ENCODE measurements at regions not wholly inside any gene's neighbourhood (a gene's known extent, or its start where the extent isn't known, plus 50 kb on each side); places are given as distances from the start of the nearest gene placed in this dataset.
"Not testable (repeated sequence)": the region's sequence is repeated elsewhere in the genome, so short reads cannot be mapped to it uniquely, and the experiment has no call there.

- DNase-seq = no peak
Observed at GRCh38 chr5:88666761-88667495, 216.1 kb downstream of the MEF2C start.

- DNase-seq = no peak
Observed at GRCh38 chr5:88665750-88666215, 217.2 kb downstream of the MEF2C start.

- DNase-seq = no peak
Observed at GRCh38 chr5:88664645-88665044, 218.3 kb downstream of the MEF2C start.

GRCh38 chr5:88663793-88664216, 219.2 kb downstream of the MEF2C start:
- DNase-seq = no peak

- no peak for DNase-seq
Observed at GRCh38 chr5:88662846-88663245, 220.1 kb downstream of the MEF2C start.

GRCh38 chr5:88661806-88662207, 221.2 kb downstream of the MEF2C start:
- DNase-seq = no peak

GRCh38 chr5:88660947-88661805, 221.8 kb downstream of the MEF2C start:
- DNase-seq = no peak

- DNase-seq = no peak
Observed at GRCh38 chr5:88660264-88660946, 222.6 kb downstream of the MEF2C start.

- no peak for DNase-seq
Observed at GRCh38 chr5:88659529-88660263, 223.3 kb downstream of the MEF2C start.

GRCh38 chr5:88658886-88659285, 224.1 kb downstream of the MEF2C start:
- DNase-seq = no peak

- no peak for DNase-seq
Observed at GRCh38 chr5:88657906-88658775, 224.8 kb downstream of the MEF2C start.

- DNase-seq = no peak
Observed at GRCh38 chr5:88657136-88657535, 225.8 kb downstream of the MEF2C start.

- DNase-seq = no peak
Observed at GRCh38 chr5:88656221-88656950, 226.6 kb downstream of the MEF2C start.

GRCh38 chr5:88653471-88653870, 229.5 kb downstream of the MEF2C start:
- DNase-seq = no peak

GRCh38 chr5:88647901-88648300, 235.1 kb downstream of the MEF2C start:
- DNase-seq = no peak

GRCh38 chr5:88646866-88647265, 236.1 kb downstream of the MEF2C start:
- DNase-seq = no peak

GRCh38 chr5:88644676-88645075, 238.3 kb downstream of the MEF2C start:
- DNase-seq = no peak

GRCh38 chr5:88643315-88643714, 239.7 kb downstream of the MEF2C start:
- DNase-seq = no peak

GRCh38 chr5:88634014-88634413, 249.0 kb downstream of the MEF2C start:
- DNase-seq = no peak

- DNase-seq = not testable (repeated sequence)
Observed at GRCh38 chr5:88622890-88623289, 260.1 kb downstream of the MEF2C start.

- DNase-seq = not testable (repeated sequence)
Observed at GRCh38 chr5:88615767-88616166, 267.2 kb downstream of the MEF2C start.
